CD8-positive, alpha-beta memory T cell (primary cell): ENCODE measurements at regions not wholly inside any gene's neighbourhood (a gene's known extent, or its start where the extent isn't known, plus 50 kb on each side); places are given as distances from the start of the nearest gene placed in this dataset.
A peak's percentile ranks its signal among the peaks of the same experiment; 100 is the strongest.

Experiments used
- CTCF ChIA-PET: fragments of 350-600 bp; sonication (Branson Sonifier 250); formaldehyde crosslinking; loops from one replicate; lab custom pipeline; 2021; ENCODE audit warnings: antibody characterized with exemption; lab: Charles Lee
- POLR2A ChIA-PET: fragments of 350-600 bp; sonication (Branson Sonifier 250); formaldehyde crosslinking; loops from one replicate; lab custom pipeline; 2021; ENCODE audit warnings: antibody characterized with exemption; lab: Charles Lee
- DNase-seq, 5 donors: peaks; one replicate each; pipeline versions ENCODE4 v3.0.0 to v3.0.0-alpha.2; 2020 to 2022; ENCODE audit warnings: mixed read lengths in 1 of 5
- H3K27ac ChIP-seq: one replicate; pipeline ENCODE4 v1.7.0; 2013; ENCODE audit warnings: low read depth, mild to moderate bottlenecking, low read length, moderate library complexity
- H3K27me3 ChIP-seq: 2 replicates; pipeline ENCODE4 v1.7.0; 2013; ENCODE audit warnings: low read length, mild to moderate bottlenecking; ENCODE audit not compliant: insufficient read depth, poor library complexity, severe bottlenecking
- H3K36me3 ChIP-seq: 2 replicates; pipeline ENCODE4 v1.7.0; 2013; ENCODE audit warnings: mild to moderate bottlenecking, low read length, moderate library complexity; ENCODE audit not compliant: insufficient read depth
- H3K4me1 ChIP-seq: 2 replicates; pipeline ENCODE4 v1.7.0; 2013; ENCODE audit warnings: mild to moderate bottlenecking, low read length, moderate library complexity; ENCODE audit not compliant: insufficient read depth
- H3K4me3 ChIP-seq: 2 replicates; pipeline ENCODE4 v1.7.0; 2013; ENCODE audit warnings: mild to moderate bottlenecking, low read length
- H3K9me3 ChIP-seq: 2 replicates; pipeline ENCODE4 v1.7.0; 2013; ENCODE audit warnings: mild to moderate bottlenecking, low read length
- H3K27ac Mint-ChIP-seq, 8 donors: one replicate each; pipeline ENCODE4 v1.8.0; 2020 to 2021; ENCODE audit warnings: mixed read lengths in 8 of 8, mild to moderate bottlenecking in 6 of 8, inconsistent platforms in 3 of 8, moderate library complexity in 3 of 8
- H3K27me3 Mint-ChIP-seq, 2 donors: one replicate each; pipeline ENCODE4 v1.8.0; 2020 to 2021; ENCODE audit warnings: mixed read lengths in 2 of 2, mild to moderate bottlenecking in 1 of 2, moderate library complexity in 1 of 2
- H3K36me3 Mint-ChIP-seq, 3 donors: one replicate each; pipeline ENCODE4 v1.8.0; 2020 to 2021; ENCODE audit warnings: mixed read lengths in 3 of 3, inconsistent platforms in 1 of 3, mild to moderate bottlenecking in 1 of 3
- H3K4me1 Mint-ChIP-seq, 3 donors: one replicate each; pipeline ENCODE4 v1.8.0; 2020 to 2021; ENCODE audit warnings: mixed read lengths in 3 of 3, inconsistent platforms in 1 of 3, mild to moderate bottlenecking in 1 of 3
- H3K4me3 Mint-ChIP-seq, 7 donors: one replicate each; pipeline ENCODE4 v1.8.0; 2020 to 2021; ENCODE audit warnings: mixed read lengths in 7 of 7, mild to moderate bottlenecking in 6 of 7, moderate library complexity in 4 of 7, inconsistent platforms in 2 of 7
- H3K9me3 Mint-ChIP-seq, 5 donors: one replicate each; pipeline ENCODE4 v1.8.0; 2020 to 2022; ENCODE audit warnings: mixed read lengths in 5 of 5, mild to moderate bottlenecking in 3 of 5, moderate library complexity in 2 of 5, inconsistent platforms in 1 of 5

- H3K36me3 Mint-ChIP-seq = no peaks in the 10 kb centered on the region
- H3K9me3 ChIP-seq = no peaks in the 10 kb centered on the region
- H3K27me3 ChIP-seq = no peaks in the 10 kb centered on the region
- H3K27me3 Mint-ChIP-seq = peaks cover 8 to 11% of the 10 kb centered on the region in 2 donors
- no peak overlapping the region for H3K27ac ChIP-seq
- H3K4me3 Mint-ChIP-seq = no peak overlapping the region
- H3K27ac Mint-ChIP-seq = no peak overlapping the region
- POLR2A ChIA-PET = no interaction called here
- no peaks in the 10 kb centered on the region for H3K9me3 Mint-ChIP-seq
- DNase-seq = no peak
- no peak overlapping the region for H3K4me3 ChIP-seq
- H3K4me1 ChIP-seq = no peaks in the 10 kb centered on the region
- H3K36me3 ChIP-seq = no peaks in the 10 kb centered on the region
- H3K4me1 Mint-ChIP-seq = no peaks in the 10 kb centered on the region
- CTCF ChIA-PET = no interaction called here
Measured at GRCh38 chr1:34591751-34592629, 162.9 kb upstream of the GJB5 start.

- no peaks in the 10 kb centered on the region for H3K27me3 ChIP-seq
- Mint-ChIP-seq H3K27me3 (peaks cover 7 to 20% of the 10 kb centered on the region in 2 donors), H3K36me3 (no peaks in the 10 kb centered on the region), H3K9me3 (no peaks in the 10 kb centered on the region), H3K4me1 (no peaks in the 10 kb centered on the region), H3K27ac (no peak overlapping the region), H3K4me3 (no peak overlapping the region)
- no peak overlapping the region for H3K27ac ChIP-seq
- H3K9me3 ChIP-seq = no peaks in the 10 kb centered on the region
- POLR2A ChIA-PET = no interaction called here
- DNase-seq = peak in 3 of 5 donors; percentile 3 to 46 (median 12)
- CTCF ChIA-PET = no interaction called here
- H3K4me1 ChIP-seq = no peaks in the 10 kb centered on the region
- H3K4me3 ChIP-seq = no peak overlapping the region
- no peaks in the 10 kb centered on the region for H3K36me3 ChIP-seq
Measured at GRCh38 chr1:34597877-34598514, 156.9 kb upstream of the GJB5 start.

GRCh38 chr1:34602907-34603306 is 151.9 kb upstream of the GJB5 start:
- H3K36me3 Mint-ChIP-seq = no peaks in the 10 kb centered on the region
- no peaks in the 10 kb centered on the region for H3K4me1 Mint-ChIP-seq
- H3K9me3 Mint-ChIP-seq = no peaks in the 10 kb centered on the region
- H3K9me3 ChIP-seq = no peaks in the 10 kb centered on the region
- DNase-seq = no peak
- no peaks in the 10 kb centered on the region for H3K36me3 ChIP-seq
- H3K27me3 Mint-ChIP-seq = peaks cover 5 to 31% of the 10 kb centered on the region in 2 donors
- no peaks in the 10 kb centered on the region for H3K4me1 ChIP-seq
- no peak overlapping the region for H3K27ac ChIP-seq
- no peak overlapping the region for H3K4me3 ChIP-seq
- H3K4me3 Mint-ChIP-seq = no peak overlapping the region
- no peaks in the 10 kb centered on the region for H3K27me3 ChIP-seq
- ChIA-PET POLR2A (no interaction called here), CTCF (no interaction called here)
- H3K27ac Mint-ChIP-seq = no peak overlapping the region

GRCh38 chr1:34603594-34603993 is 151.3 kb upstream of the GJB5 start:
- H3K4me1 Mint-ChIP-seq = no peaks in the 10 kb centered on the region
- no peak overlapping the region for H3K27ac Mint-ChIP-seq
- no peaks in the 10 kb centered on the region for H3K36me3 Mint-ChIP-seq
- no peaks in the 10 kb centered on the region for H3K9me3 Mint-ChIP-seq
- Histone ChIP-seq H3K27ac (no peak overlapping the region), H3K4me3 (no peak overlapping the region), H3K36me3 (no peaks in the 10 kb centered on the region), H3K27me3 (no peaks in the 10 kb centered on the region), H3K4me1 (no peaks in the 10 kb centered on the region), H3K9me3 (no peaks in the 10 kb centered on the region)
- CTCF ChIA-PET = no interaction called here
- H3K27me3 Mint-ChIP-seq = peaks cover 7 to 37% of the 10 kb centered on the region in 2 donors
- POLR2A ChIA-PET = no interaction called here
- no peak overlapping the region for H3K4me3 Mint-ChIP-seq
- DNase-seq = no peak

GRCh38 chr1:34606504-34606903 is 148.3 kb upstream of the GJB5 start:
- Histone ChIP-seq H3K4me3 (no peak overlapping the region), H3K36me3 (no peaks in the 10 kb centered on the region), H3K4me1 (no peaks in the 10 kb centered on the region), H3K27me3 (no peaks in the 10 kb centered on the region), H3K9me3 (no peaks in the 10 kb centered on the region), H3K27ac (no peak overlapping the region)
- POLR2A ChIA-PET = no interaction called here
- Mint-ChIP-seq H3K27me3 (peaks cover 7 to 46% of the 10 kb centered on the region in 2 donors), H3K9me3 (no peaks in the 10 kb centered on the region), H3K36me3 (no peaks in the 10 kb centered on the region), H3K27ac (no peak overlapping the region), H3K4me1 (no peaks in the 10 kb centered on the region), H3K4me3 (no peak overlapping the region)
- no peak for DNase-seq
- CTCF ChIA-PET = no interaction called here

GRCh38 chr1:34610063-34610462 is 144.8 kb upstream of the GJB5 start:
- DNase-seq = no peak
- Mint-ChIP-seq H3K4me3 (no peak overlapping the region), H3K27me3 (peaks cover 10 to 45% of the 10 kb centered on the region in 2 donors), H3K36me3 (no peaks in the 10 kb centered on the region), H3K9me3 (no peaks in the 10 kb centered on the region), H3K27ac (no peak overlapping the region), H3K4me1 (no peaks in the 10 kb centered on the region)
- H3K9me3 ChIP-seq = no peaks in the 10 kb centered on the region
- no peak overlapping the region for H3K4me3 ChIP-seq
- no peak overlapping the region for H3K27ac ChIP-seq
- H3K36me3 ChIP-seq = no peaks in the 10 kb centered on the region
- ChIA-PET CTCF (no interaction called here), POLR2A (no interaction called here)
- no peaks in the 10 kb centered on the region for H3K27me3 ChIP-seq
- H3K4me1 ChIP-seq = no peaks in the 10 kb centered on the region

GRCh38 chr1:34611571-34611970 is 143.3 kb upstream of the GJB5 start:
- Mint-ChIP-seq H3K27ac (no peak overlapping the region), H3K9me3 (no peaks in the 10 kb centered on the region), H3K27me3 (peaks cover 11 to 44% of the 10 kb centered on the region in 2 donors), H3K4me1 (no peaks in the 10 kb centered on the region), H3K36me3 (no peaks in the 10 kb centered on the region), H3K4me3 (no peak overlapping the region)
- POLR2A ChIA-PET = no interaction called here
- H3K4me1 ChIP-seq = no peaks in the 10 kb centered on the region
- no peak overlapping the region for H3K4me3 ChIP-seq
- H3K27me3 ChIP-seq = no peaks in the 10 kb centered on the region
- no peak for DNase-seq
- no peaks in the 10 kb centered on the region for H3K36me3 ChIP-seq
- H3K9me3 ChIP-seq = no peaks in the 10 kb centered on the region
- H3K27ac ChIP-seq = no peak overlapping the region
- CTCF ChIA-PET = no interaction called here

- no peak overlapping the region for H3K27ac ChIP-seq
- Mint-ChIP-seq H3K27me3 (peaks cover 13 to 41% of the 10 kb centered on the region in 2 donors), H3K27ac (no peak overlapping the region), H3K36me3 (no peaks in the 10 kb centered on the region), H3K4me3 (no peak overlapping the region), H3K9me3 (no peaks in the 10 kb centered on the region), H3K4me1 (no peaks in the 10 kb centered on the region)
- H3K36me3 ChIP-seq = no peaks in the 10 kb centered on the region
- H3K9me3 ChIP-seq = no peaks in the 10 kb centered on the region
- H3K4me1 ChIP-seq = no peaks in the 10 kb centered on the region
- H3K27me3 ChIP-seq = no peaks in the 10 kb centered on the region
- POLR2A ChIA-PET = no interaction called here
- DNase-seq = no peak
- no peak overlapping the region for H3K4me3 ChIP-seq
- CTCF ChIA-PET = no interaction called here
Measured at GRCh38 chr1:34612091-34612827, 142.6 kb upstream of the GJB5 start.
